Mesenchymal stem cell (in vitro differentiated cells and primary cell): ENCODE measurements at regions not wholly inside any gene's neighbourhood (a gene's known extent, or its start where the extent isn't known, plus 50 kb on each side); places are given as distances from the start of the nearest gene placed in this dataset.

ENCODE experiments used
- DNase-seq: peaks from one replicate; pipeline ENCODE4 v3.0.0-alpha.2; 2013
- H2AFZ ChIP-seq: one replicate; pipeline ENCODE4 v1.6.1; 2013; ENCODE audit warnings: low read depth, mild to moderate bottlenecking, control low read depth, inconsistent platforms, low read length, moderate library complexity
- H2AK5ac ChIP-seq: 2 replicates; pipeline ENCODE4 v1.6.1; 2013; ENCODE audit warnings: low read length, moderate library complexity, mild to moderate bottlenecking, inconsistent platforms; ENCODE audit not compliant: severe bottlenecking
- H2BK120ac ChIP-seq: one replicate; pipeline ENCODE4 v1.6.1; 2013; ENCODE audit warnings: low read depth, mild to moderate bottlenecking, inconsistent platforms, low read length, moderate library complexity
- H2BK12ac ChIP-seq, 2 experiments: one replicate each; pipeline ENCODE4 v1.6.1; 2013; ENCODE audit warnings: inconsistent platforms in 2 of 2, low read length in 2 of 2, mild to moderate bottlenecking in 2 of 2, moderate library complexity in 2 of 2, control low read depth in 1 of 2
- H2BK15ac ChIP-seq: one replicate; pipeline ENCODE4 v1.6.1; 2013; ENCODE audit warnings: mild to moderate bottlenecking, low read depth, inconsistent platforms; ENCODE audit not compliant: poor library complexity, severe bottlenecking
- H2BK5ac ChIP-seq: 2 replicates; pipeline ENCODE4 v1.6.1; 2013; ENCODE audit warnings: low read depth, mild to moderate bottlenecking, low read length, control low read depth, inconsistent platforms; ENCODE audit not compliant: poor library complexity, severe bottlenecking
- H3K14ac ChIP-seq, 2 experiments: one replicate each; pipeline ENCODE4 v1.6.1; 2013; ENCODE audit warnings: inconsistent platforms in 2 of 2, low read length in 2 of 2, control low read depth in 1 of 2, mild to moderate bottlenecking in 1 of 2, moderate library complexity in 1 of 2
- H3K18ac ChIP-seq, 2 experiments: one replicate each; pipeline ENCODE4 v1.6.1; 2013; ENCODE audit warnings: inconsistent platforms in 2 of 2, low read length in 2 of 2, control low read depth in 1 of 2, low read depth in 1 of 2, mild to moderate bottlenecking in 1 of 2
- H3K23ac ChIP-seq, 2 experiments: one replicate each; pipeline ENCODE4 v1.6.1; 2013; ENCODE audit warnings: inconsistent platforms in 2 of 2, low read length in 2 of 2, mild to moderate bottlenecking in 2 of 2, moderate library complexity in 2 of 2, control low read depth in 1 of 2
- H3K27ac ChIP-seq: 2 replicates; pipeline ENCODE4 v1.5.1; 2013; ENCODE audit warnings: mild to moderate bottlenecking, moderate library complexity, low read length, control low read depth, inconsistent platforms; ENCODE audit not compliant: poor library complexity, severe bottlenecking
- H3K27me3 ChIP-seq, 2 experiments: 2 replicates each; pipeline versions ENCODE4 v1.6.1 to v1.7.0; 2013; ENCODE audit warnings: low read length in 2 of 2, mild to moderate bottlenecking in 2 of 2, moderate library complexity in 2 of 2, control low read depth in 1 of 2, inconsistent platforms in 1 of 2; ENCODE audit not compliant: control insufficient read depth in 1 of 2, insufficient read depth in 1 of 2
- H3K36me3 ChIP-seq, 2 experiments: 2 replicates each; pipeline versions ENCODE4 v1.6.1 to v1.7.0; 2013; ENCODE audit warnings: low read length in 2 of 2, control low read depth in 1 of 2, inconsistent platforms in 1 of 2, low read depth in 1 of 2, mild to moderate bottlenecking in 1 of 2; ENCODE audit not compliant: insufficient read depth in 2 of 2, control insufficient read depth in 1 of 2
- H3K4ac ChIP-seq, 2 experiments: one replicate each; pipeline ENCODE4 v1.6.1; 2013; ENCODE audit warnings: inconsistent platforms in 2 of 2, low read length in 2 of 2, mild to moderate bottlenecking in 2 of 2, moderate library complexity in 2 of 2, control low read depth in 1 of 2, low read depth in 1 of 2
- H3K4me1 ChIP-seq: 2 replicates; pipeline ENCODE4 v1.6.1; 2013; ENCODE audit warnings: low read depth, low read length, control low read depth; ENCODE audit not compliant: control insufficient read depth, insufficient read depth
- H3K4me2 ChIP-seq: 2 replicates; pipeline ENCODE4 v1.6.1; 2013; ENCODE audit warnings: low read length, mild to moderate bottlenecking, inconsistent platforms; ENCODE audit not compliant: poor library complexity, severe bottlenecking
- H3K4me3 ChIP-seq, 2 experiments: 2 replicates each; pipeline versions ENCODE4 v1.5.1 to v1.7.0; 2013; ENCODE audit warnings: low read length in 2 of 2, mild to moderate bottlenecking in 2 of 2, control low read depth in 1 of 2, low read depth in 1 of 2; ENCODE audit not compliant: insufficient read depth in 1 of 2
- H3K79me1 ChIP-seq: replicated peaks from 2 replicates; pipeline ENCODE4 v1.6.1; 2013; ENCODE audit warnings: mild to moderate bottlenecking, control low read depth, low read length, inconsistent platforms; ENCODE audit not compliant: poor library complexity, severe bottlenecking
- H3K9ac ChIP-seq: 2 replicates; pipeline ENCODE4 v1.7.0; 2013; ENCODE audit warnings: mild to moderate bottlenecking, low read length, moderate library complexity
- H3K9me3 ChIP-seq: 2 replicates; pipeline ENCODE4 v1.7.0; 2013; ENCODE audit warnings: mild to moderate bottlenecking, low read length; ENCODE audit not compliant: control insufficient read depth
- H4K8ac ChIP-seq: one replicate; pipeline ENCODE4 v1.6.1; 2013; ENCODE audit warnings: inconsistent platforms, mild to moderate bottlenecking, low read length, moderate library complexity
- H4K91ac ChIP-seq: one replicate; pipeline ENCODE4 v1.6.1; 2013; ENCODE audit warnings: mild to moderate bottlenecking, low read length, inconsistent platforms
- WGBS: methylation state at CpG from one replicate; pipeline ENCODE4 v1.1.7; 2013; ENCODE audit warnings: mixed read lengths; 5-methylcytosine and 5-hydroxymethylcytosine counted together

DNA sequence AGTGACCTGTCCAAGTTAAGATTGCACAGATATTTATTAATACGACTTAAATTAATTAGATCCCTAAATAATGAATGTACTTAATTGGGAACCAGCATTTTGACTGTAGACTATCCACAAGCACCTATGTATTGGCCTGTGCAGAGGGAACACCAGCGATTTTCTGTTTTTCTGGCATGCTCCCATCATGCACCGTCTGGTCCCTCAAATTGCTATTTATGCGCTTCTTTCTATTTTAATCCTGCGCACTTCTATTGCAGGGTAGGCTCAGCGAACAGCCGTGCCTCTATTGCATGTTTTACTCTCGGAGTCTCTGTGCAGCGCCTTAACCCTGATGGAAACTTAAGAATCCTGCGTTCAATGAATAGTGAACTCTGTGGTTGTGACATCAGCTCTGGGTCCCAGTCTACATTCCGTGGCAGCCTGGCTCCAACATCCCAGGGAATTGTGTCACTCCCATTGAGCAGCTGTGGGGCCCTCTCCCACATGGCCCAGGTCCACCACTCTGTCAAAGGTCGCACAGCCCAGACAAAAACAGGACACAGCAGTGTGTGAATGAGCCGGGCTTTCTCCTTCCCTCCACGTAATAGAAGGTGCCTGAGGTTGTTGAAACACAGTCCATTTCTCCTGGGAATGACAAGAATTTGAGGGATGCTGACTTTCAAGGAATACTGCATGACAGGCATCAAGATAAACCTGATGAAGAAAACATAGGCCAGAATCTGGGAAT, 239.7 kb upstream of the KLF6 start:
- no peak overlapping the region for H2BK120ac ChIP-seq
- WGBS: 90% methylated on average over 14 of the region's 14 CpGs
- H3K27me3 ChIP-seq: no peaks in the 10 kb centered on the region
- H3K9ac ChIP-seq: no peak overlapping the region
- H4K8ac ChIP-seq: peak overlapping the region; percentile 7
- H3K23ac ChIP-seq: no peak overlapping the region
- H3K27ac ChIP-seq: no peak overlapping the region
- no peak overlapping the region for H2AFZ ChIP-seq
- peak overlapping the region in 1 of 2 experiments; percentile 11 for H3K18ac ChIP-seq
- no peak overlapping the region for H3K14ac ChIP-seq
- no peak overlapping the region for H2BK5ac ChIP-seq
- H3K36me3 ChIP-seq: no peaks in the 10 kb centered on the region
- peak; percentile 38 for DNase-seq
- peak overlapping the region; percentile 27 to 49 for H2BK12ac ChIP-seq
- peak overlapping the region; percentile 26 for H2BK15ac ChIP-seq
- H4K91ac ChIP-seq: no peak overlapping the region
- H3K4ac ChIP-seq: peak overlapping the region; percentile 1 to 9
- H3K9me3 ChIP-seq: no peaks in the 10 kb centered on the region
- no peaks in the 10 kb centered on the region for H3K79me1 ChIP-seq
- H3K4me2 ChIP-seq: no peak overlapping the region
- H2AK5ac ChIP-seq: no peak overlapping the region
- H3K4me1 ChIP-seq: peaks cover 6% of the 10 kb centered on the region
- no peak overlapping the region for H3K4me3 ChIP-seq

DNA sequence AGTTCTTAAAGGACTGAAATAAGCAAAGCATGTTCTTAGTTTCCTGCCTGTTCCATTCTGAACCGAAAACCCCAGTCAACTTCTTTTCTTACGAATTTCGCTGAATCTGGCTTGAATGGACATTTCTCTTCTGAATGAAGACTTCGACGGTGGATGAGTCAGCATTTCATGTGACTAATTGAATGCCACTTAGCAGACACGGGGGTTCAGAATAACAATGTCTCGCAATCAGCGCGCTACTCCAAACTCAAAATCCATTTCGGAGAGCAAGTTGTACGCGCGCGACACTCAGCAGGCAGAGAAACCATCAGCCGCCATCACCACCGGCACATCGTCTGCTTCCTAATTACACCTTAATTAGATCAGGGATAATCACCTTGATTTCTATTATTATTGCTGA, 239.0 kb upstream of the KLF6 start:
- H3K79me1 ChIP-seq: no peaks in the 10 kb centered on the region
- no peak overlapping the region for H2BK15ac ChIP-seq
- H3K27me3 ChIP-seq: no peaks in the 10 kb centered on the region
- H2BK120ac ChIP-seq: no peak overlapping the region
- H2BK12ac ChIP-seq: peak overlapping the region in 1 of 2 experiments; percentile 88
- H3K4me3 ChIP-seq: no peak overlapping the region
- no peaks in the 10 kb centered on the region for H3K9me3 ChIP-seq
- no peak overlapping the region for H3K27ac ChIP-seq
- H3K4me1 ChIP-seq: peaks cover 6% of the 10 kb centered on the region
- no peak overlapping the region for H4K8ac ChIP-seq
- no peak overlapping the region for H4K91ac ChIP-seq
- no peak overlapping the region for H3K4me2 ChIP-seq
- no peak overlapping the region for H3K23ac ChIP-seq
- H2AFZ ChIP-seq: peak overlapping the region; percentile 14
- peak overlapping the region in 1 of 2 experiments; percentile 20 for H3K14ac ChIP-seq
- H2BK5ac ChIP-seq: no peak overlapping the region
- H3K18ac ChIP-seq: no peak overlapping the region
- no peaks in the 10 kb centered on the region for H3K36me3 ChIP-seq
- H3K9ac ChIP-seq: no peak overlapping the region
- DNase-seq: peak; percentile 50
- H2AK5ac ChIP-seq: no peak overlapping the region
- peak overlapping the region in 1 of 2 experiments; percentile 61 for H3K4ac ChIP-seq
- WGBS: 67% methylated on average over 14 of the region's 17 CpGs

DNA sequence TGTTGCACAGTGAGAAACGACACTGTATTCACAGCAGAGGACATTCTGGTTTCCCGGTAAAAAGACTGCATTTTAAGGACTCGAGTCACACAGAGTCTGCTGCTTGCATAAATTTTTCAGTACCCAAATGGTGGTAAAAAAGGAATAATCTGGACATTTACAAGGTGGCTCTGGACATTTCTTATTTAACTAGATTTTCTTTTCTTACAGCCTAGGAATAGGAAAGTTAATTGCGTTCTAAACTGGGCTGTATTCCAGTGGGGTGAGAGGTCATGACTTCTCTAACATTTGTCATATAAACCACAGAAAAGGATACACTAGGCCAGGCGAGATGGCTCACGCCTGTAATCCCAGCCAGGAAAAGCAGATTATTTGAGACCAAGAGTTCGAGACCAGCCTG, 237.5 kb upstream of the KLF6 start:
- 32% methylated on average over 6 of the region's 7 CpGs for WGBS
- H2BK5ac ChIP-seq: no peak overlapping the region
- no peak overlapping the region for H3K27ac ChIP-seq
- no peak overlapping the region for H2BK120ac ChIP-seq
- H3K4me2 ChIP-seq: no peak overlapping the region
- peak; percentile 43 for DNase-seq
- H2BK12ac ChIP-seq: no peak overlapping the region
- H2AFZ ChIP-seq: no peak overlapping the region
- no peaks in the 10 kb centered on the region for H3K27me3 ChIP-seq
- H3K79me1 ChIP-seq: no peaks in the 10 kb centered on the region
- no peak overlapping the region for H3K4ac ChIP-seq
- H2BK15ac ChIP-seq: no peak overlapping the region
- H3K4me1 ChIP-seq: peaks cover 7% of the 10 kb centered on the region
- no peak overlapping the region for H3K23ac ChIP-seq
- no peak overlapping the region for H3K4me3 ChIP-seq
- no peak overlapping the region for H4K91ac ChIP-seq
- H3K18ac ChIP-seq: no peak overlapping the region
- H3K14ac ChIP-seq: no peak overlapping the region
- H2AK5ac ChIP-seq: no peak overlapping the region
- no peaks in the 10 kb centered on the region for H3K9me3 ChIP-seq
- H4K8ac ChIP-seq: no peak overlapping the region
- no peak overlapping the region for H3K9ac ChIP-seq
- H3K36me3 ChIP-seq: no peaks in the 10 kb centered on the region

DNA sequence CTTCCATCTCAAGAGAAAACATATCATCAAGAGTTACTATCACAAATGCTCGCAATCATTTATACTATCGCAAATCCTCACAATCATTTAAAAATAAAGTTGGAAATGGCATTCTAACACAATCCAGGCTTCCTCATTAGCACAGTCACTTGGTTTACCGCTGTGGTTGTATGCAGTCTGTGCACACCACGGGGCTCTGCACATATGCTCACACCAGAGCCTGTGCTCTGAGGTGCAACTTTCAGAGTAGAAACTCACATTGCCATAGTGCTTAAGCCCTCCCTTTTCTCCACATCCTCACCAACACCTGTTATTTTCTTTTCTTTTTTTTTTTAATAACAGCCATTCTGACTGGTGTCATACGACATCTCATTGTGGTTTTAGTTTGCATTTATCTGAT, 235.6 kb upstream of the KLF6 start:
- H3K4me1 ChIP-seq: peaks cover 7% of the 10 kb centered on the region
- H3K36me3 ChIP-seq: no peaks in the 10 kb centered on the region
- H4K91ac ChIP-seq: no peak overlapping the region
- H4K8ac ChIP-seq: no peak overlapping the region
- no peak overlapping the region for H3K18ac ChIP-seq
- no peak overlapping the region for H2BK120ac ChIP-seq
- H2BK15ac ChIP-seq: no peak overlapping the region
- H3K79me1 ChIP-seq: no peaks in the 10 kb centered on the region
- no peak overlapping the region for H3K4ac ChIP-seq
- H3K9me3 ChIP-seq: no peaks in the 10 kb centered on the region
- H3K23ac ChIP-seq: no peak overlapping the region
- no peak overlapping the region for H3K14ac ChIP-seq
- no peak overlapping the region for H3K4me2 ChIP-seq
- DNase-seq: no peak
- H2AK5ac ChIP-seq: no peak overlapping the region
- H2BK5ac ChIP-seq: no peak overlapping the region
- no peak overlapping the region for H2AFZ ChIP-seq
- H3K9ac ChIP-seq: no peak overlapping the region
- H3K27ac ChIP-seq: no peak overlapping the region
- 96% methylated on average over 5 of the region's 5 CpGs for WGBS
- H2BK12ac ChIP-seq: no peak overlapping the region
- H3K27me3 ChIP-seq: no peaks in the 10 kb centered on the region
- H3K4me3 ChIP-seq: no peak overlapping the region
